ENCODE measurements at regions not wholly inside any gene's neighbourhood (a gene's known extent, or its start where the extent isn't known, plus 50 kb on each side); places are given as distances from the start of the nearest gene placed in this dataset.
"Not testable (repeated sequence)": the region's sequence is repeated elsewhere in the genome, so short reads cannot be mapped to it uniquely, and the experiment has no call there.

DNA sequence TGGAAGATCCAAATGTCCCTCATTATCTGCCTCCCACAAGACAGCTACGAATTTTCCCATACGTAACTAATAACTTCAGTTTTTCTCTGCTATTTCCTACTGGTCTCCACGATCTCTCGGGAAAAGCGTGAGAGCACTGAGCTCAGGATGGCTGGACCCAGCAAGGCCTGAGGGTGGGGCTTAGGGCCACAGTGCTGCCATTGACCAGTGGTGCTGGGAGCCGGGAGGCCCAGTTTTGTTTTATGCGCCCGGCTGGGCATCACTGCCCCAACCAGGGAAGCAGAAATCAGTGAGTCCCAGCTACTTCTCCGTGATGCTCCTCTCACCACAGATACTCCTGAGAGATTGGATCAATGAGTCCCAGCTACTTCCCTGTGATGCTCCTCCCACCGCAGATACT, 238.4 kb downstream of the LY86 start:
- no peak for DNase-seq (ENCODE audit: low read depth)
- H3K4me3 ChIP-seq (ENCODE audit: low read depth, low read length): no peak overlapping the region
- TF ChIP-seq, protein P1, sequence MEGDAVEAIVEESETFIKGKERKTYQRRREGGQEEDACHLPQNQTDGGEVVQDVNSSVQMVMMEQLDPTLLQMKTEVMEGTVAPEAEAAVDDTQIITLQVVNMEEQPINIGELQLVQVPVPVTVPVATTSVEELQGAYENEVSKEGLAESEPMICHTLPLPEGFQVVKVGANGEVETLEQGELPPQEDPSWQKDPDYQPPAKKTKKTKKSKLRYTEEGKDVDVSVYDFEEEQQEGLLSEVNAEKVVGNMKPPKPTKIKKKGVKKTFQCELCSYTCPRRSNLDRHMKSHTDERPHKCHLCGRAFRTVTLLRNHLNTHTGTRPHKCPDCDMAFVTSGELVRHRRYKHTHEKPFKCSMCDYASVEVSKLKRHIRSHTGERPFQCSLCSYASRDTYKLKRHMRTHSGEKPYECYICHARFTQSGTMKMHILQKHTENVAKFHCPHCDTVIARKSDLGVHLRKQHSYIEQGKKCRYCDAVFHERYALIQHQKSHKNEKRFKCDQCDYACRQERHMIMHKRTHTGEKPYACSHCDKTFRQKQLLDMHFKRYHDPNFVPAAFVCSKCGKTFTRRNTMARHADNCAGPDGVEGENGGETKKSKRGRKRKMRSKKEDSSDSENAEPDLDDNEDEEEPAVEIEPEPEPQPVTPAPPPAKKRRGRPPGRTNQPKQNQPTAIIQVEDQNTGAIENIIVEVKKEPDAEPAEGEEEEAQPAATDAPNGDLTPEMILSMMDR (conservative IDR thresholded peaks at IDR 0.05; ENCODE audit: low read depth, low read length): no peak

DNA sequence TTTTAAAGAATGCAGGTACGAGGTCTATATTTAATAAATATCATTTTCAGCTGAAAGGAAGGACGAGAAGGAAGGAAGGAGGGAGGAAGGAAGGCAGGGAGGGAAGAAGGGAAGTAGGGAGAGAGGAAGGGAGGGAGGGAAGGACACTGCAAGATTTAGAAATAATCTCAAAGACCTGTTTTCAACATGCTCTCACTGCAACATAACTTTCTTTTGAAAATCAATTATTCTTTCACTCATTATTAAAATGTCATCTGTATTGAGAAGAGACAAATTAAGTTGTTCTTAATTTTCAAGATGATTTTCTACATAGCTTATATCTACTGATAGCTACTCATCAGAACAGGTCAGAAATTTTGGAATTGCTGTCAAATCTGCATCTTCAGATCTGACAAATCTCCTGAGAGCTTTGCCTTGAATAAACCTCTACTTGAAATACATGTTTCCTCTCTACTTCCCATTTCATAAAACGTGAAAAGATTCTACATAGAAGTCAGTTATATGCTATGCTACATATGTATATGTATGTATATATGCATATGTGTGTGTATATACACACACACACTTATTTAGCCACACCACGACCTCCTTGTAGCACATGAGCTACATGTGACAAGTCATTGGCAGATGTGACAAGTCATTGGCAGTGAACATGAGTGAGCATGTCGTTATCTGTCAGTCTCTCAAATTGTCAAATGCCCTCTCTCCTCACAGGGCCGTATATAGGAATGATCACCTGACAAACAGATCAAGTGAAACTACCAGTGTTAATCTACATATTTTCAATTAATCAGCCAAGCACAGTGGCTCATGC, 241.6 kb downstream of the LY86 start:
- no peak for DNase-seq (ENCODE audit: low read depth)
- H3K4me3 ChIP-seq (ENCODE audit: low read depth, low read length): no peak overlapping the region
- TF ChIP-seq, protein P1 (conservative IDR thresholded peaks at IDR 0.05; ENCODE audit: low read depth, low read length): no peak

DNA sequence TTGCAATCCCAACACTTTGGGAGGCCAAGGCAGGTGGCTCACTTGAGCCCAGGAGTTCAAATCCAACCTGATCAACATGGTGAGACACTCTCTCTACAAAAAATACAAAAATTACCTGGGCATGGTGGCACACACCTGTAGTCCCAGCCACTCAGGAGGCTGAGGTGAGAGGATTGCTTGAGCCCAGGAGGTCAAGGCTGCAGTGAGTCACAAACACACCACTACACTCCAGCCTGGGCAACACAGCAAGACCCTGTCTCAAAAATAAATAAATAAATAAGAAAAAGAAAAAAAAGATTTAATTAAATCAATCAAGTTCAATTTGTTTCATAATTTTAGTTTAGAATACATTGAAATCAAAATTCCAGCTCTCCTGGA, 242.2 kb downstream of the LY86 start:
- DNase-seq (ENCODE audit: low read depth); H3K4me3 ChIP-seq (ENCODE audit: low read depth, low read length): not testable (repeated sequence)

DNA sequence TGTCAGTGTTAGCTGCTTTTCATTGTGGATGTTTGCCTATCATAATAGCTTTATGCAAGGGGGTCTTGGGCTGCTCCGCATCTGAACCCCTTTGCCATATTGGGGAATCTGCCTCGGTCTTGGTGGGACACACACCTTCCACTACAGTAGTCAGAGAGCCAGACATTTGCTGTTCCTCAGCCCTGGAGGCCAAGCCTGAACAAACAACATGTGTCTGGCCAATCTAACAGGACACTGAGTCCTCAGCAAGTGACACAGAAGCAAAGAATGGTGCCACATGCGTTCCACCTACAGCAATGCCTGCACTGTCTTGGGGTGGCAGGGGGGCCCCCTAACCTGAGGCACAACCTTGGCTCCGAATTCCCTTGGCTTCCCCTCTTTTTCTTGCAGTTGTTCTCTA, 243.9 kb downstream of the LY86 start:
- TF ChIP-seq, protein P1 (conservative IDR thresholded peaks at IDR 0.05; ENCODE audit: low read depth, low read length): no peak
- no peak for DNase-seq (ENCODE audit: low read depth)
- no peak overlapping the region for H3K4me3 ChIP-seq (ENCODE audit: low read depth, low read length)

DNA sequence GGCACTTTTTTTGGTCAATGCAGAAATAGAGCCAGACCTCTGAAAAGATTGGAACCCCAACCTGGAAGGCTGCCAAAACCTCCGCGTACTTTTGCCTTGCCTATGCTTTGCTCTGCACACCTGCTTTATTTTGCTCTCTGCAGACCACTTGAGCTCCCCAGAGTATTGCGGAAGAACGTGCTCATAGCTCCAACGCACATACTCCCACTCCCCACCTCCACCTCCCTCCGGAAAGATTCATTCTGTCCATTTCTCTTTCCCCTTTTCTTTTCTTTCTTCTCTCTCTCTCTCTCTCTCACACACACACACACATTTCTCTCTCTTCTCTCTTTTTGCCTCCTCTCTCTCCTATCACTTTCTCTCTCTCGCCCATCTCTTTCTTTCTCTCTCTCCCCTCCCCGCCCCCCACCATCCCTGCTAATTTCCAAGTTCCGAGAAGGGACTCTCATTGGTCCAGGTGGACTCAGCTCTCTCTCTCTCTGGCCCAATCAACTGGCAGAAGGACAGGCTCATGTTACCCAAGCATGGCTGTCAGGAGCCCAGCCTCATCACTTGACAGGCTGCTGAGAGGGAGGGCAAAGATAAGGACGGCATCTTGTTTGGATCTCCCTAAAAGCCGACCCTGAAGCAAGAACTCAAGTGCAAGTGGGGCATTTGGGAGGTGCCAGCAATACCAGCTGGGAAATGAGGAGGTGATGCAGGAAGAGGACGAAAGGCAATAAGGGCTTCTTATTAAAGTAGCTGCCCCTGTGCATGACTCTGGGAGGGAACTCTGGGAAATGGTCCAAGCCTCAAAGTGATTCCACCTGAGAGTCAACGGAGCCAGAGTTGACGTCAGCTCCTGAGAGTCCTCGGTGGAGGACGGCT, 246.1 kb downstream of the LY86 start:
- no peak overlapping the region for H3K4me3 ChIP-seq (ENCODE audit: low read depth, low read length)
- DNase-seq (ENCODE audit: low read depth): no peak
- TF ChIP-seq, protein P1 (conservative IDR thresholded peaks at IDR 0.05; ENCODE audit: low read depth, low read length): no peak

DNA sequence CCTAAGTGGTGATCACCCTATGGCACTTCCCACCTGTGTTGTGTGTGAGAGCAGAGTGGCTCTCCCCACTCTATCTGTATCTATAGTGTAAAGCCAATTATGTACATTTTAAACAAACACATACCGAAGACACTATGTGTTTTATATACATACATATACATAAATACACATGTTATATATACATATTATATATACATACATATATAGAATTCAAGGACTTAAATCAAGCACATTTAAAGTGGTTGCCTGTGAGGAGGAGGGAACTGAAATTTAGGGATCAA, 246.6 kb downstream of the LY86 start:
- no peak overlapping the region for H3K4me3 ChIP-seq (ENCODE audit: low read depth, low read length)
- no peak for DNase-seq (ENCODE audit: low read depth)
- TF ChIP-seq, protein P1 (conservative IDR thresholded peaks at IDR 0.05; ENCODE audit: low read depth, low read length): no peak

DNA sequence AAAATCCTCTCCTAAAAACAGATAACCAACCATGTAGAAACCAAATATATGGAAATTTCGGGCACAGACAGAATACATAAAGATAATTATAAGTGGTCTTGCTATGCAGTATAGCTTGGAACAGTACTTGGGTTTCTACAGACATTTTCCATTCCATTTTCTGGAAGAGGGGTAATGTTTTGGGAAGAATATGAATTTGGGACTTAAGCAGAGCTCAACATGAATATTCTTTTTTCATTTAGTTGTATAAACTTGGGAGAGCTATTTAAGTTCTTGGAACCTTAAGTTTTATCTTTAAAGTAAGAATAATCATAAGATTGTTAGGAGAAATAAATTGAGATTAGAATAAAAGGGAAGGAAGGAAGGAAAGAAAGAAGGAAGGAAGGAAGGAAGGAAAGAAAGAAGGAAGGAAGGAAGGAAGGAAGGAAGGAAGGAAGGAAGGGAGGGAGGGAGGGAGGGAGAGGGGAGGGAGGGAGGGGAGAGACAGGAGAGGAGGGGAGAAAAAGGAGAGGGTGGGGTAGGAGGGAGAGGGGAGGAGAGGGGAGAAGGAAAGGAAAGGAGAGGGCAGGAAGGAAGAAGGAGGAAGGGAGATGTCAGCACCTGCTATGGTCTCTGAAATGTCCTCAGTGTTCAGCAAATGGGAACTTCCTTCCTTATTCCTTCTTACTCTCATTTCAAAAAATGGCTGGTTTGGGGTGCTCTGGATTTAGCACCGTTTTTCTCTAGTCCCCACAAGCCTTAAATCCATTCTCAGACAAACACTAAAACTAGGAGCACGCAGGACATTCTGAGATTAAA, 248.3 kb downstream of the LY86 start:
- no peak for DNase-seq (ENCODE audit: low read depth)
- no peak overlapping the region for H3K4me3 ChIP-seq (ENCODE audit: low read depth, low read length)
- TF ChIP-seq, protein P1 (conservative IDR thresholded peaks at IDR 0.05; ENCODE audit: low read depth, low read length): no peak

Measured in epithelial cell of proximal tubule (primary cell).